ENCODE measurements at regions not wholly inside any gene's neighbourhood (a gene's known extent, or its start where the extent isn't known, plus 50 kb on each side); places are given as distances from the start of the nearest gene placed in this dataset.

DNA sequence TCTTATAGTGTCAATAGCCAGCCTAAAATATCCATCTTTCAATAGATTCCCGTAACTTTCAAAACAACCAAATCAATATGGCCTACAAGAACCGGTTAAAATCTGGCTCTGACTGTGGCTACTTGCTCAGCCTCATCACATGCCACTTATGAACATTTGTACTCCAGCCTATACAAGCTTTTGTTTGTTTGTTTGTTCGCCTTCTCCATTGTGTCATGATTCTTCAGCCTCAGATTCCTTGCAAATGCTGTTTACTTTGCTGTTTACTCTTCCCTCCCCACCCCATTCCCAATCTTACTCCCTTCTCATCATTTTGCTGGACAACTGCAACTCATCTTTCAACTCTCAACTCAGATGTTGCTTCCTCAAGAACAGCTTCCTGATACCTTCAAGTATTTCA is 161.2 kb downstream of the CAPZA3 start:
- Histone ChIP-seq H3K9me1 (replicated peaks; ENCODE audit: control insufficient read depth, extremely low read depth, insufficient read depth, low read length) (no peaks in the 10 kb centered on the region), H3K9me3 (replicated peaks; ENCODE audit: control insufficient read depth, insufficient read depth, low read length) (no peaks in the 10 kb centered on the region), H3K4me2 (ENCODE audit: insufficient read depth, low read length) (no peak overlapping the region), H3K4me3 (replicated peaks in 1 of 3; ENCODE audit: insufficient read depth in 1 of 3, low read depth in 1 of 3, low read length in 3 of 3) (no peak overlapping the region), H3K9ac (replicated peaks; ENCODE audit: extremely low read depth, insufficient read depth, low read length) (no peak overlapping the region), H3K27ac (ENCODE audit: insufficient read depth, low read depth, low read length) (no peak overlapping the region), H2AFZ (ENCODE audit: low read depth, low read length) (no peak overlapping the region), H3K79me2 (ENCODE audit: control insufficient read depth, insufficient read depth, low read length) (no peaks in the 10 kb centered on the region), H3K36me3 (ENCODE audit: control insufficient read depth in 2 of 2, extremely low read depth in 1 of 2, insufficient read depth in 2 of 2, low read length in 2 of 2) (no peaks in the 10 kb centered on the region), H4K20me1 (replicated peaks; ENCODE audit: control insufficient read depth, extremely low read depth, insufficient read depth, low read length) (no peaks in the 10 kb centered on the region), H3K27me3 (ENCODE audit: control insufficient read depth in 2 of 2, insufficient read depth in 2 of 2, low read length in 2 of 2) (no peaks in the 10 kb centered on the region), H3K4me1 (ENCODE audit: control insufficient read depth, extremely low read depth, insufficient read depth, low read length) (no peaks in the 10 kb centered on the region)
- ChIA-PET CTCF (no interaction called here), POLR2A (no interaction called here)
- intact Hi-C loops (cut with micrococcal nuclease) (no loop called here), dilution Hi-C loops (cut with MboI; ENCODE audit: extremely low pct_ligation_motif_present, low sequenced_read_pairs) (no loop called here)
- BruUV-seq (replicated peaks) = no TSS peak
- no peak for TF ChIP-seq GATA2 (IDR thresholded peaks at IDR 0.05; ENCODE audit: insufficient read depth, insufficient read length, low read depth, low read length)
- TF ChIP-seq MYC (IDR thresholded peaks at IDR 0.05; ENCODE audit: low read depth, low read length) = no peak
- TF ChIP-seq MAX (IDR thresholded peaks at IDR 0.05; ENCODE audit: insufficient read depth, insufficient read length) = no peak
- TF ChIP-seq, protein P1, sequence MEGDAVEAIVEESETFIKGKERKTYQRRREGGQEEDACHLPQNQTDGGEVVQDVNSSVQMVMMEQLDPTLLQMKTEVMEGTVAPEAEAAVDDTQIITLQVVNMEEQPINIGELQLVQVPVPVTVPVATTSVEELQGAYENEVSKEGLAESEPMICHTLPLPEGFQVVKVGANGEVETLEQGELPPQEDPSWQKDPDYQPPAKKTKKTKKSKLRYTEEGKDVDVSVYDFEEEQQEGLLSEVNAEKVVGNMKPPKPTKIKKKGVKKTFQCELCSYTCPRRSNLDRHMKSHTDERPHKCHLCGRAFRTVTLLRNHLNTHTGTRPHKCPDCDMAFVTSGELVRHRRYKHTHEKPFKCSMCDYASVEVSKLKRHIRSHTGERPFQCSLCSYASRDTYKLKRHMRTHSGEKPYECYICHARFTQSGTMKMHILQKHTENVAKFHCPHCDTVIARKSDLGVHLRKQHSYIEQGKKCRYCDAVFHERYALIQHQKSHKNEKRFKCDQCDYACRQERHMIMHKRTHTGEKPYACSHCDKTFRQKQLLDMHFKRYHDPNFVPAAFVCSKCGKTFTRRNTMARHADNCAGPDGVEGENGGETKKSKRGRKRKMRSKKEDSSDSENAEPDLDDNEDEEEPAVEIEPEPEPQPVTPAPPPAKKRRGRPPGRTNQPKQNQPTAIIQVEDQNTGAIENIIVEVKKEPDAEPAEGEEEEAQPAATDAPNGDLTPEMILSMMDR (IDR thresholded peaks at IDR 0.05; ENCODE audit: extremely low read depth in 1 of 2, insufficient read depth in 1 of 2, low read depth in 1 of 2, low read length in 2 of 2) = no peak
- no peak for TF ChIP-seq POLR2AphosphoS5 (IDR thresholded peaks at IDR 0.05; ENCODE audit: insufficient read depth, low read depth, low read length)
- TF ChIP-seq JUN (IDR thresholded peaks at IDR 0.05; ENCODE audit: borderline replicate concordance, insufficient read depth, insufficient read length, low read depth) = no peak
- no peak for TF ChIP-seq POLR2A (IDR thresholded peaks at IDR 0.05; ENCODE audit: low read depth, low read length)
- FAIRE-seq (no peak), DNase-seq (ENCODE audit: low read depth, low spot score) (no peak)
